ENCODE measurements at regions not wholly inside any gene's neighbourhood (a gene's known extent, or its start where the extent isn't known, plus 50 kb on each side); places are given as distances from the start of the nearest gene placed in this dataset.

DNA sequence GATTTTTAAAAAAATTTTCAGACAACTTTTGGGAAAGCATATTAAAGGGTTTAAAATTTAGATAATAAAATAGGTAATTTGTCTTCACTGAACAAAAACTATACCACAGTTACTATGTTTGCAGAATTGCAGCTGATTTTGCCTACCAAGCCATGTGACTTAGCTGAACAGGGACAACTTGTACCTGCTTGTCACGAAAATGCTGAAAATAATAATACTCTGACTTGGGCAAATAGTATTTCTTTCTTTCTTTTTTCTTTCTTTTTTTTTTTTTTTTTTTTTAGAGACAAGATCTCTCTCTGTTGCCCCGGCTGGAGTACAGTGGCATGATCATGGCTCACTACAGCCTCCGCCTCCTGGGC is 225.2 kb upstream of the PPP1R2C start:
- TF ChIP-seq, protein P1, sequence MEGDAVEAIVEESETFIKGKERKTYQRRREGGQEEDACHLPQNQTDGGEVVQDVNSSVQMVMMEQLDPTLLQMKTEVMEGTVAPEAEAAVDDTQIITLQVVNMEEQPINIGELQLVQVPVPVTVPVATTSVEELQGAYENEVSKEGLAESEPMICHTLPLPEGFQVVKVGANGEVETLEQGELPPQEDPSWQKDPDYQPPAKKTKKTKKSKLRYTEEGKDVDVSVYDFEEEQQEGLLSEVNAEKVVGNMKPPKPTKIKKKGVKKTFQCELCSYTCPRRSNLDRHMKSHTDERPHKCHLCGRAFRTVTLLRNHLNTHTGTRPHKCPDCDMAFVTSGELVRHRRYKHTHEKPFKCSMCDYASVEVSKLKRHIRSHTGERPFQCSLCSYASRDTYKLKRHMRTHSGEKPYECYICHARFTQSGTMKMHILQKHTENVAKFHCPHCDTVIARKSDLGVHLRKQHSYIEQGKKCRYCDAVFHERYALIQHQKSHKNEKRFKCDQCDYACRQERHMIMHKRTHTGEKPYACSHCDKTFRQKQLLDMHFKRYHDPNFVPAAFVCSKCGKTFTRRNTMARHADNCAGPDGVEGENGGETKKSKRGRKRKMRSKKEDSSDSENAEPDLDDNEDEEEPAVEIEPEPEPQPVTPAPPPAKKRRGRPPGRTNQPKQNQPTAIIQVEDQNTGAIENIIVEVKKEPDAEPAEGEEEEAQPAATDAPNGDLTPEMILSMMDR (IDR thresholded peaks at IDR 0.05; ENCODE audit: low read depth, low read length) = no peak
- in situ Hi-C loops (cut with HindIII; ENCODE audit: low sequenced_read_pairs) = no loop called here
- no peak overlapping the region for H3K4me3 ChIP-seq (ENCODE audit: low read depth, low read length)
- no peak for DNase-seq (ENCODE audit: low read depth, low spot score)

DNA sequence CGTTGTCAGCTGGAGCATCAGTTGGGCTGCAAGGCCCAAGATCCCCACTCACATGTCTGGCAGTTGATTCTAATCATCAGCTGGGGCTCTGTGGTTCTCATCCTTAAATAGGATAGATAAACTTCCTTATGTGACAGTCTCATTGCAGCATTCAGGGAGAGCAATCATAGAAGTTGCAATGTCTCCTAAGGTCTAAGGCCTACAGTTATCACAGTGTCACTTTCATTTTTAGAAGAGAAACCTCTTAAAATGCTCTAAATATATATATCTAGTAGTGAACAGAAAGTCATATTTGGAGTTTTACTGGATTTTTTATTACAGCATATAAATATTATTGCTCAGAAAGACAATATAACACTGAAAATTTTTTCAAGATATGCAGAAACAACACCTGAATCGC is 226.0 kb upstream of the PPP1R2C start:
- no peak for DNase-seq (ENCODE audit: low read depth, low spot score)
- TF ChIP-seq, protein P1 (IDR thresholded peaks at IDR 0.05; ENCODE audit: low read depth, low read length) = no peak
- in situ Hi-C loops (cut with HindIII; ENCODE audit: low sequenced_read_pairs) = no loop called here
- no peak overlapping the region for H3K4me3 ChIP-seq (ENCODE audit: low read depth, low read length)

DNA sequence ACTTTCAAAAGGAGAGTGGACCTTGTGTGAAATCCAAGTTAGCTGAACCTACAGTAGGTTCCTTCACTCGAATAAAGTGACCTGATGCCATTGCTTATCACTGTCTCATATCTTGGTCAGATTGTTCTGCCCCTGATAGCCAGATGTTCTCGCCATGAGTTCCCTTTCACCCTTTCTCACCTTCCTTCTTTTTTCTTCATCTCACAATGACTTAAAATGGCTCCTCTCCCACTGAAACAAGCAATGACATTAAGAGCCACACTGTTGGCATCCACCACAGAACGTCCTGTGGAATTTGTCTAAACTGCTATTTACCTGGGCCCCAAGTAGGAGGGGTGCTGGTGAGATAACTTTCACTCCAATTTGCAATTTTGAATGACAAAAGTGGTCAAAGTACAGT is 227.6 kb upstream of the PPP1R2C start:
- no peak overlapping the region for H3K4me3 ChIP-seq (ENCODE audit: low read depth, low read length)
- no peak for DNase-seq (ENCODE audit: low read depth, low spot score)
- in situ Hi-C loops (cut with HindIII; ENCODE audit: low sequenced_read_pairs) = no loop called here
- TF ChIP-seq, protein P1 (IDR thresholded peaks at IDR 0.05; ENCODE audit: low read depth, low read length) = no peak

DNA sequence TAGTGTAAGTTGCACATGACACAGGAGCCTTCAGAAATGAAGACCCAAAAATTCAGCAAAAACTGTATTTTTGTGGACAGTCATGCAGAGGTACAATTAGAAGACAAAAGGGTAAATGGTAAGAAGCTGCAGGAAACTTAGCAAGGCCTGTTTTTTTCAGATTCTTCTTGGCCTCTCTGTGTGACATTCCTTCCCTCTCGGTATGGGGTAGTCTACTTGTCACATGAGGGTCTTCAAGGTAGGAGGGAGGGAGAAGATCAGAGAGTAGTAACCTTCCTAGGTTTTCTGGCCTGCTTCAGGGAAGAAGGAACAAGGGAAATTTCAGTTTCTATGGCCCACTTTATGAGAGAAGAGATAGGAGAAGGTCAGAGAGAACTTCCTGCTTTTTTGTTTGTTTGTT is 230.4 kb upstream of the PPP1R2C start:
- no peak overlapping the region for H3K4me3 ChIP-seq (ENCODE audit: low read depth, low read length)
- TF ChIP-seq, protein P1 (IDR thresholded peaks at IDR 0.05; ENCODE audit: low read depth, low read length) = no peak
- in situ Hi-C loops (cut with HindIII; ENCODE audit: low sequenced_read_pairs) = no loop called here
- no peak for DNase-seq (ENCODE audit: low read depth, low spot score)

DNA sequence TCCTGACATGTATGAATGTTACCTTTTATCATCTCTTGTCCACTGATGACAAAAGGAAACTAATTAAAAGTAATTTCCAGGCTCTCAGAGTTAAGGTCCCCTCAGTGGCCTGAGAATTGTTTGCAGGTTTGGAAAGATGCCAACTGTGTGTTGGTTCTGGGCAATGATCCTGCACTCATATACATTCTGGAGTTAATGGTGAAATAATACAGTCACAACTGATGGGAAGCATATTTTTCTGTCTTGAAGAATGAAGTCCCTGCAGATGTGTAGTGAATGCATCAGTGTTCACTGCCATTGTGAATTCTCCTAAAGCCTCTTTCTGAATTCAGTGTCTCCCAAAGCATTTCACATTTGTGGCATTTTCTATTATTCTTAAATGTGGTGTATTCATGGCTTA is 238.1 kb upstream of the PPP1R2C start:
- DNase-seq (ENCODE audit: low read depth, low spot score) = no peak
- TF ChIP-seq, protein P1 (IDR thresholded peaks at IDR 0.05; ENCODE audit: low read depth, low read length) = no peak
- in situ Hi-C loops (cut with HindIII; ENCODE audit: low sequenced_read_pairs) = no loop called here
- no peak overlapping the region for H3K4me3 ChIP-seq (ENCODE audit: low read depth, low read length)

DNA sequence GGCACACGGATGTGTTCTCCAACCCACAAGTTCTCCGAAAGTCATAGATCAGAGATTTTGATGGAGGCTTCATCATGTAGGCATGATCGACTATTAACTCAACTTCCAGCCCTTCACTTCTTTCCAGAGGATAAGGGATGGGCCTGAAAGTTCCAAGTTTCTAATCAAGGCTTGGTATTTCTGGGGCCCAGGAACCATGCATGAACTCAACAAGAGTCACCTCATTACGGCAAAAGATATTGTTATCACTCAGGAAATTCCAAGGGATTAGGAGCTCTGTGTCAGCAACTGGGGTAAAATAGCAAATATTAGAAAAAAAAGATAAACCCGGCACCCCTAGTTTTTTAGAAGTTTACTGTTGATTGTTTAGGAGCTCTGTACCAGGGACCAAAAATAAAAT is 240.1 kb upstream of the PPP1R2C start:
- TF ChIP-seq, protein P1 (IDR thresholded peaks at IDR 0.05; ENCODE audit: low read depth, low read length) = no peak
- H3K4me3 ChIP-seq (ENCODE audit: low read depth, low read length) = no peak overlapping the region
- in situ Hi-C loops (cut with HindIII; ENCODE audit: low sequenced_read_pairs) = no loop called here
- no peak for DNase-seq (ENCODE audit: low read depth, low spot score)

DNA sequence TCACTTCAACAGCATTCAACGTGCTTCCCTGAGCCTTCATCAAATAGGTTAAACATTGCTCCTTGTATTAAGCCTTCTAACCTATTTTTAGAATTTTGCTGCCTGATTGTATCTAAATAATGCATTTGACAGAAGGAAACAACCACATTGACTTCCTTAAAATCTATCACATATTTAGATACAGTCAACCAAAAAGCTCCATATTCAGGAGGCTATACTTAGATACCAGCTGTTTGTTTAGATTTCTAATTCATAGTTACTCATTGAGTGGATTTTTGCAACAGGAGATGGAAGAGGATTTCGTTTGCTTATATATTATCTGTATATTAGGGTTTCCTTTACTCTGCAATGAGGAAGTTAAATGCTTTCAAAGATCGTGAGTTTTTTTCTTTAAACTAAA is 241.1 kb upstream of the PPP1R2C start:
- DNase-seq (ENCODE audit: low read depth, low spot score) = no peak
- in situ Hi-C loops (cut with HindIII; ENCODE audit: low sequenced_read_pairs) = no loop called here
- H3K4me3 ChIP-seq (ENCODE audit: low read depth, low read length) = no peak overlapping the region
- TF ChIP-seq, protein P1 (IDR thresholded peaks at IDR 0.05; ENCODE audit: low read depth, low read length) = no peak
